Liver (tissue), 7 donors: ENCODE measurements at regions not wholly inside any gene's neighbourhood (a gene's known extent, or its start where the extent isn't known, plus 50 kb on each side); places are given as distances from the start of the nearest gene placed in this dataset.

Experiments used
- DNase-seq: peaks from one replicate; pipeline ENCODE4 v3.0.0-alpha.2; 2017; ENCODE audit warnings: low spot score
- H3K27ac ChIP-seq, 2 donors: one replicate each; pipeline ENCODE4 v1.7.0; 2013; ENCODE audit warnings: inconsistent platforms in 2 of 2, low read length in 2 of 2, control low read depth in 1 of 2, low read depth in 1 of 2, mild to moderate bottlenecking in 1 of 2
- H3K27me3 ChIP-seq, 4 donors: one replicate each; pipeline versions ENCODE4 v1.6.1 to v1.7.0; 2013; ENCODE audit warnings: low read length in 3 of 4, inconsistent platforms in 1 of 4, mild to moderate bottlenecking in 1 of 4, moderate library complexity in 1 of 4; ENCODE audit not compliant: control insufficient read depth in 4 of 4, insufficient read depth in 4 of 4
- H3K36me3 ChIP-seq, 4 donors: one replicate each; pipeline versions ENCODE4 v1.6.1 to v1.7.0; 2013; ENCODE audit warnings: low read length in 3 of 4, mild to moderate bottlenecking in 3 of 4, low read depth in 1 of 4, moderate library complexity in 1 of 4; ENCODE audit not compliant: control insufficient read depth in 4 of 4, insufficient read depth in 3 of 4
- H3K4me1 ChIP-seq, 4 donors: one replicate each; pipeline versions ENCODE4 v1.6.1 to v1.7.0; 2013; ENCODE audit warnings: low read length in 3 of 4, mild to moderate bottlenecking in 3 of 4, moderate library complexity in 1 of 4; ENCODE audit not compliant: control insufficient read depth in 4 of 4, insufficient read depth in 4 of 4
- H3K4me3 ChIP-seq, 3 donors: one replicate each; pipeline versions ENCODE4 v1.6.1 to v1.7.0; 2013; ENCODE audit warnings: low read length in 3 of 3, control low read depth in 1 of 3, low read depth in 1 of 3, mild to moderate bottlenecking in 1 of 3
- H3K9ac ChIP-seq, 2 donors: one replicate each; pipeline ENCODE4 v1.7.0; 2013; ENCODE audit warnings: low read length in 2 of 2, mild to moderate bottlenecking in 2 of 2, moderate library complexity in 2 of 2, control low read depth in 1 of 2, low read depth in 1 of 2
- H3K9me3 ChIP-seq, 4 donors: one replicate each; pipeline versions ENCODE4 v1.6.1 to v1.7.0; 2013; ENCODE audit warnings: low read length in 3 of 4; ENCODE audit not compliant: control insufficient read depth in 4 of 4
- EGR1 ChIP-seq, 2 donors: IDR thresholded peaks; 2 replicates each; pipeline ENCODE4 v1.6.1; 2016 to 2018; ENCODE audit warnings: antibody characterized with exemption in 2 of 2, low read depth in 2 of 2
- FOXA1 ChIP-seq: IDR thresholded peaks from 2 replicates; pipeline ENCODE4 v1.6.1; 2016; ENCODE audit warnings: antibody characterized with exemption
- FOXA2 ChIP-seq: IDR thresholded peaks from 2 replicates; pipeline ENCODE4 v1.6.1; 2016; ENCODE audit warnings: antibody characterized with exemption
- GABPA ChIP-seq, 2 donors: IDR thresholded peaks in 1 of 2; conservative IDR thresholded peaks in 1 of 2; 2 replicates each; pipeline ENCODE4 v1.6.1; 2016; ENCODE audit warnings: antibody characterized with exemption in 2 of 2, mild to moderate bottlenecking in 1 of 2, moderate library complexity in 1 of 2
- HNF4A ChIP-seq, 2 donors: conservative IDR thresholded peaks; 2 replicates each; pipeline ENCODE4 v1.6.1; 2016; ENCODE audit warnings: antibody characterized with exemption in 2 of 2, mild to moderate bottlenecking in 2 of 2
- HNF4G ChIP-seq: IDR thresholded peaks from 2 replicates; pipeline ENCODE4 v1.6.1; 2016; ENCODE audit warnings: antibody characterized with exemption
- NR2F2 ChIP-seq: IDR thresholded peaks from 2 replicates; pipeline ENCODE4 v1.6.1; 2016; ENCODE audit warnings: antibody characterized with exemption
- RAD21 ChIP-seq, 2 donors: IDR thresholded peaks; 2 replicates each; pipeline ENCODE4 v1.6.1; 2016; ENCODE audit warnings: antibody characterized with exemption in 2 of 2, mild to moderate bottlenecking in 2 of 2
- REST ChIP-seq: IDR thresholded peaks from 2 replicates; pipeline ENCODE4 v1.6.1; 2016; ENCODE audit warnings: antibody characterized with exemption, mild to moderate bottlenecking
- RXRA ChIP-seq, 2 donors: IDR thresholded peaks; 2 replicates each; pipeline ENCODE4 v1.6.1; 2017 to 2018; ENCODE audit warnings: antibody characterized with exemption in 2 of 2, mild to moderate bottlenecking in 1 of 2
- SP1 ChIP-seq: IDR thresholded peaks from 2 replicates; pipeline ENCODE4 v1.6.1; 2018; ENCODE audit warnings: antibody characterized with exemption, mild to moderate bottlenecking
- YY1 ChIP-seq: IDR thresholded peaks from 2 replicates; pipeline ENCODE4 v1.6.1; 2016; ENCODE audit warnings: antibody characterized with exemption, mild to moderate bottlenecking
- ZBTB33 ChIP-seq: IDR thresholded peaks from 2 replicates; pipeline ENCODE4 v1.6.1; 2016; ENCODE audit warnings: antibody characterized with exemption
- WGBS: extraction: QIAGEN DNeasy Blood & Tissue Kit; methylation state at CpG from one replicate; pipeline ENCODE4 v1.1.7; 2013; 5-methylcytosine and 5-hydroxymethylcytosine counted together
- donor health status: healthy.
- donor health status: healthy.
- donor health status: healthy.
- donor health status: healthy.

- H3K27ac ChIP-seq = no peak overlapping the region
- peaks cover 0 to 1% (median 0%) of the 10 kb centered on the region in 4 donors for H3K9me3 ChIP-seq
- no peaks in the 10 kb centered on the region for H3K36me3 ChIP-seq
- TF ChIP-seq SP1 = no peak
- TF ChIP-seq ZBTB33 = no peak
- TF ChIP-seq EGR1 (IDR thresholded peaks at IDR 0.05; ENCODE audit: low read depth in 2 of 2) = no peak
- TF ChIP-seq REST = no peak
- no peaks in the 10 kb centered on the region for H3K4me1 ChIP-seq
- peaks cover 0 to 5% (median 0%) of the 10 kb centered on the region in 4 donors for H3K27me3 ChIP-seq
- WGBS = 24% methylated on average over 1 of the region's 1 CpG
- no peak for DNase-seq
- no peak overlapping the region for H3K4me3 ChIP-seq
- no peak overlapping the region for H3K9ac ChIP-seq
Measured at GRCh38 chr5:143914756-143915155, 102.8 kb downstream of the HMHB1 start.

GRCh38 chr5:143916451-143916850 lies 104.5 kb downstream of the HMHB1 start:
- H3K36me3 ChIP-seq = no peaks in the 10 kb centered on the region
- no peaks in the 10 kb centered on the region for H3K4me1 ChIP-seq
- peaks cover 0 to 5% (median 0%) of the 10 kb centered on the region in 4 donors for H3K27me3 ChIP-seq
- TF ChIP-seq RXRA (IDR thresholded peaks at IDR 0.05) = no peak
- no peak for TF ChIP-seq YY1
- TF ChIP-seq RAD21 (IDR thresholded peaks at IDR 0.05) = no peak
- no peak for TF ChIP-seq FOXA1
- no peak for TF ChIP-seq HNF4A (conservative IDR thresholded peaks at IDR 0.05)
- no peak for TF ChIP-seq HNF4G
- TF ChIP-seq GABPA (IDR thresholded peaks at IDR 0.05 in 1 of 2, conservative IDR thresholded peaks at IDR 0.05 in 1 of 2) = no peak
- TF ChIP-seq REST = no peak
- TF ChIP-seq NR2F2 = no peak
- TF ChIP-seq FOXA2 = no peak
- no peak overlapping the region for H3K9ac ChIP-seq
- 66% methylated on average over 2 of the region's 2 CpGs for WGBS
- no peak overlapping the region for H3K27ac ChIP-seq
- H3K4me3 ChIP-seq = no peak overlapping the region
- no peak for DNase-seq
- H3K9me3 ChIP-seq = no peaks in the 10 kb centered on the region
